HG02840 (cell line): ENCODE measurements at regions not wholly inside any gene's neighbourhood (a gene's known extent, or its start where the extent isn't known, plus 50 kb on each side); places are given as distances from the start of the nearest gene placed in this dataset.

ENCODE experiments used
- ATAC-seq: cut with Tn5 transposase; IDR thresholded peaks from one replicate; pipeline ENCODE4 v1.9.1; 2021; ENCODE audit warnings: mild to moderate bottlenecking, moderate library complexity, moderate number of reproducible peaks; ENCODE audit not compliant: unreplicated experiment, low FRiP score

DNA sequence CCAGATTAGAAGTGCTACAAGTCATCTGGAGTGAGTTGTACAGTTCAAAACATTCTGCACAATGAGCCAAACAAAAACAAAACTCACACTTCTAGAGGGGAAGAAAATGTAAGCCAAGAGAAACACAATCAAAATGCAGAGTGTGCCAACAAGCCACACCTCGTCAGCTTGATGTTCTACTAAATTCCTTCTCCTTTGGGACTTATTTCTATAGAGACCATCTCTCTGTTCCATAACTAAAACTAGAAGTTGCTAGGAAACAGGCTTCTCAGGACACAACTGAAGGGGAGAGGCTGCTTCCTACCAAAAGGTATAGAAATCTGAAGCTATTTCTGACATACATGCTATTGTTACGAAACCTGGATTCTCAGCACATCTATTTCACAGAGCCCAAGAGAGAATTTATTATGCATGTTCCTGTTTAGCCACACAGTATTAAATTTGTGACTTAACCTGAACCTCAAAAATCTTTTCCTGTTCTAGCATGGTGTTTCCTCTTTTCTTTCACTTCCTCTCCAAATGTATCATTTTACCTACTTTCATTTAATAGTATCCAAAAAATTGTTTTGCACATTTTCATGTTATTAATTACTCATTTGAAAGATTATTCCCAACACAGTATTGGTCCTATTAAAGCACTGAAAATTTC is 211.4 kb upstream of the CCDC150 start:
- ATAC-seq = no peak

DNA sequence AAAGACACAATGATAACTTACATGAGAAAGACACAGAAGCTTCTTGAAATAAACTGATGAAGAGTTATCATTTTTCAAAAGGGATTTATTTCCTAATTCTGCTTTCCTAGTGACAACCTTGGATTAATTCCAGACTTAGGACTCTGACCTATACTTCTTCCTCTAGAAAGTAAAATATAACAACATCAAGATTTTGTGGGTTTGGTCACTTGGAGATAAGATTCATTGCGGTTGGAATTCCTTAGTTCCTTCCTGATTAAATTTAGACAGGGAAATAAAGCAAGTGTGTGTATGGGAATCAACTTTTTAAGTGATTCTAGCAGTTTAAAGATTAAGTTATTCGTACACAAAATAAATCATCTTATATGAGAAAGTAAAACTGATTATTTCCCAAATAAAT is 208.4 kb upstream of the CCDC150 start:
- ATAC-seq = no peak

DNA sequence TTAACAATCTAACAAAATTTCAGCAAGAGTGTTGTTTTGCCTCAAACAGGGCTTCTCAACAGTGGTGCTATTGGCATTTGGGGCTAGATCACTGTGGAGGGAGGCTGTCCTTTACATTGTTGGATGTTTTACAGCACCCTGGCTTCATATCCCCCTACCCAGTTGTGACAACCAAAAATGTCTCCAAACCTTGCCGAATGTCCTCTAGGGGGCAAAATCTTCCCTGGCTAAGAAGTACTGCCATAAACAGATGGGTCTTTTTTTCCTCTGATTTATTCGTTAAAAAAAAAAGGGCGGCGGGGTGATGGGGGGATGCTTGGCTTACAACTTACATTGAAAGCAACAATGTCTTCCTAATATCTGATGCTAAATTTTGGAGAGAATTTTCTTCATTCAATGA is 207.6 kb upstream of the CCDC150 start:
- no peak for ATAC-seq

DNA sequence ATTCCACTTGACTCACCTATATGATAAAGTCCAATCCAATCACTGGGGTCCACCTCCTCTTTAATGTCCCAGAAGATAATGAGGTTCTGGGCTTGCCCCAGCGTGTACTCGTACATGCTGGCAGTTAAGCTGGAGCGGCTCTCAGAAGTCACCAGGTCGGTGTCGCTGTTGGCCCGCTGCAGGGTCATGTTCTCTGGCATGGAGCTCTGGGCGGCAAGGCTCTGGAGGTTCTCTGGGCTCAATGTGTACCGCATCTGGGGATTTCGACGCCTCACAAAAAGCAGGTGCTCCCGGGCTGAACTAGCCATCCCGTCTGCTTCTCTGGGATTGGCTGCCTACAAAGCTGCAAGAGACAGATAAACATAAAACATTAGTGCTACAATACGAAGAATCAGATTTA is 206.4 kb upstream of the CCDC150 start:
- ATAC-seq = no peak

DNA sequence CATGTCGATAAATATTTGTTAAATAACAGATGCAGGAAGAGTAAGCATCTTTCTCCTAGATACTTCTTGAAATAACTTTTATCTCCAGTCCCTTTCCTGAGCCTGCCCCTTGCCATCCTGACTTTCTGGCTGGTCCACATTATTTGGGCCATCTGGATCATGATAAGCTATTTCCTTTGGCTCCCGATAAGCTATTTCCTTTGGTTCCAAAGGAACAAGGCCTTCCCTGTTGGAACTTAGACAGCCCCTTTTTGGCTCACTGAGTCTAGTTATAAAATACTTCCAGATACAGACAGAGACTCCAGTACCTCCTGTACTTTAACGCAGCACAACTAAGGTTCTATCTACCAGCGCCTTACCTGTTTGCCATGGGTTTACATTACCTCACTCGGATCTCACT is 205.3 kb upstream of the CCDC150 start:
- no peak for ATAC-seq

DNA sequence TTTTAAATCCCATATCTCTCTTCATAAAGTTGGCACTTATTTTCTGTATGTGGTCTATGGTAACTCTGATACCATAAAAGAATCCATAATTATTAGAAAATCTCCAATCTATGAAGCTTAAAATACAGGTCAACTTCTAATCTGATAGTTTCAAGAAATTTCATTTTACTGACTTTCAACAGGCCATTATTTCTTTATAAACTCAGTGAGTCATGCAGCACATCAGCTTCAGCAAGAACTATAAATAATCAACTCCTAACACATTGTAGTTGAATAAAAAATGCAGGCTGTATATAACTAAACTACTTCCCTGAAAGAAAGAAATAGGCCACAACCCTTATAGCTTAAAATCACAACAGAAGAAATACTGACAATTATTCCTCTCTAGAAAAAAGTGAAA is 204.3 kb upstream of the CCDC150 start:
- ATAC-seq = no peak

DNA sequence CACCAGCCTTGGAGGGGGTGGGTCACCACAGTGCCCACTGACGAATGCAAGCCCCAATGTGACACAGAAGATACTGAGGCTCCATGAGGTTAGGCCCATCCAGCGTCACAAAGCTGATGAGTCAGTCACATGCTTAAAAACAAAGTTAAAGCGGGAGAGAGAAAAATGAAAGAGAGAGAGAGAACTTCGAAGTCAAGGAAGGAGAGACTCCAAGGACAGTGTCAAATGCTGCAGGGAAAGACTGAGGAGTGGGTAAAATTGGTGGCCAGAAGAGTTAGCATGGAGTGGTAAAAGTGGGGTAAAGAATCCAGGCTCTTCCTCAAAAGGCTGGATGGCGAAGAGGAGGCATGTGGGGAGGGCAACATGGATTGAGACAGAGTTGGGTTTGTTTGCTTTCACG is 201.9 kb upstream of the CCDC150 start:
- no peak for ATAC-seq

DNA sequence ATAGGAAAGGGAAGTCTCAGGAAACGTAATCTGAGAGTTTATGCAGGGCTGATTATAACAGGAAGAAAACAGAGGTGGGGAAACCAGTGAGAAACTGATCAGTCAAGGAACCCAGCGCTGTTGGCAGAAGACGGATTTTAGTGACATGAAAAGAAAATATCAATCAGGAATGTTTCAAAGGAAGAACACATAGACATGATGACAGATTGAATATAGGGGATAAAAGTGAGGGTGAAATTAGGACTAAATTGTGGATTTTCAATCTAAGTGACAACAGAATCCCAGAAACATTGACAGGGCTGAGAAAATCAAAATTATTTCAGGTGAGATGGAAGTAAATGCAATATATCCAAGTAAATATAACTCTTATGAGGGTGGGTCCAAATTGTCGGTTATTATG is 199.8 kb upstream of the CCDC150 start:
- no peak for ATAC-seq

DNA sequence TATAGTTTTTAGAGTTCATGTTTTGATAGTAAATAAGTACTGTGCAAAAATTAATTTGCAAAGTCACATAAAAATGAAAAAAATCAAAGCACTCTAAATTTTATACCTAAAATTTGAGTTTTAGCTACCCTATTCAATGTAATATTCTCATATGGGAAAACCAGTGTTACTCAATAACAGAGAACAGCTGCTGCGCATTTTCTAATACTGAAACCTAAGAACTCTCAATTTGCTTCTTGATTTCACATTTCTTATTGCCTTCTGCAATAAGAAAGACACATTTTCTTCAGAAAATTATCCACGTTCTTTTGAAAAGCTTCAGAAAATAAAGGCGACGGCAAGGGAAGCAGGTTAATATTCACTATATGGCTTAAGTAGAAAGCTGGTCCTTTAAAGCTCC is 199.1 kb upstream of the CCDC150 start:
- no peak for ATAC-seq

DNA sequence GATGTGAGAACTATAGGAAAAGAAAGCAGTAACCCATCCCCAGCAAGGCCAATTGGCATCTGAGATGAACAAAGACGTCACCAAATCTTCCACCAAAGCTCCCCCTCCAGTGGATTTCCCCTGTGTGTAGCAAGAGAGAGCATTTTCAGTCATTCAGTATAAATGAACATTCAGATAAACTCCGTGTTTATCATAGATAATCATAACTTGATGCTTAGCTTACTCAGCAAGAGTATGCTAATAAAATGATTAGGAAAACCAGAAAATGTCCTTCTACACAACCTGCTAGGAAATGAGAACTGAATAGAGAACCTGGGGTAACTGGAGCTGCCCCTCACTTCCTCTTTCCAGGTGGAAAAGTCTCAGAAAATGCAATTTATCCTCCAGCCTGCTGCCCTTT is 198.0 kb upstream of the CCDC150 start:
- no peak for ATAC-seq

DNA sequence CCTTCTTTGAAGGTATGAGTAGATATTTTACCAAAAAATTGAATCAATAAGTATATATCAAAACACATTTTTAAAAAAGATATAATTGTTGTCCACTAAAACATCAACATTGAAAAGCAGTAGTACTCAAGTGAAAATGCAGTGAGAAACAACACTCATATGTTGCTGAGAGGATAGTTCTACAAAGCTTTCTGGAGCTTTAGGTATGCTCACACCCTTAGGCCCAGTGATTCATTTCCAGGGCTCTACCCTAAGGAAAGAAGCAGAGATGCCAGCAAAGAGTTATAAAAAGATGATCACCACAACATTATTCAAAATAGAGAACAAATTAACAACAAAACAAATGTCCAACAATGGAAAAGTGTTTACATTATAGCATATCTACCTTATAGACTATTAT is 197.3 kb upstream of the CCDC150 start:
- no peak for ATAC-seq

DNA sequence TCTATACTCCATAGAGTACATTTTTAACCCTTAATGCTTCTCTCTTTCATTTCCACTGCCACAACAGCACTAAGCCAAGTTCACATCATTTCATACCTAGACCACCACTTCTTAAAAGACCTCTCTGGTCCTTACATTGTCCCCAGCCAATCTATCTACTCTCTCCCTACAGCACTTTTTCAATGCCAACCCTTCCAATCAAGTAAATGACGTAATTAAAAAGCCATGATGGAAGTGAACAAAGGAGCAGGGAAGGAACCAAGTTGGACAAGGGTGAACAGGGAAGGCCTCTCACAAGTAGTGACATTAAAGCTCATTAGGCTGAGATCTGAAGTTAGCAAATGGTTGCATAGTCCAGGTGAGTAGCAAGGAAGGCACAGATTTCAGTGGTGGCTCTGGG is 195.1 kb upstream of the CCDC150 start:
- ATAC-seq = no peak

DNA sequence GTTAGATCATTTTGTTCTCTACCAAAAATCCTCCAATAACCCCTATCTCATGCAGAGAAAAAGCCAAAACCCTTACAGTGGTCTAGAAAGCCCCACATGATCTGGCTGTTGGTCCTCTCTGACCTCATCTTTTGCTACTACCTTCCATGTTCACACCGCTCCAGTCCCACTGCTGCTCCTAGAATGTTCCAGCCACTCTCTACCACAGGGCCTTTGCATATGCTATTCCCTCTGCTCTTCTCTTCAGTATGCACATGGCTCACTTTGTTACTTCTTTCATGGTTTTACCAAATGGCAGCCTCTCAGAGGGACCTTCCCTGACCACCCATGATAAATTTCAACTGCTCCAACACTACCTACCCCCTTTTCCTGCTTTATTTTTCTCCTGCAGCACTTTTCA is 193.5 kb upstream of the CCDC150 start:
- no peak for ATAC-seq

DNA sequence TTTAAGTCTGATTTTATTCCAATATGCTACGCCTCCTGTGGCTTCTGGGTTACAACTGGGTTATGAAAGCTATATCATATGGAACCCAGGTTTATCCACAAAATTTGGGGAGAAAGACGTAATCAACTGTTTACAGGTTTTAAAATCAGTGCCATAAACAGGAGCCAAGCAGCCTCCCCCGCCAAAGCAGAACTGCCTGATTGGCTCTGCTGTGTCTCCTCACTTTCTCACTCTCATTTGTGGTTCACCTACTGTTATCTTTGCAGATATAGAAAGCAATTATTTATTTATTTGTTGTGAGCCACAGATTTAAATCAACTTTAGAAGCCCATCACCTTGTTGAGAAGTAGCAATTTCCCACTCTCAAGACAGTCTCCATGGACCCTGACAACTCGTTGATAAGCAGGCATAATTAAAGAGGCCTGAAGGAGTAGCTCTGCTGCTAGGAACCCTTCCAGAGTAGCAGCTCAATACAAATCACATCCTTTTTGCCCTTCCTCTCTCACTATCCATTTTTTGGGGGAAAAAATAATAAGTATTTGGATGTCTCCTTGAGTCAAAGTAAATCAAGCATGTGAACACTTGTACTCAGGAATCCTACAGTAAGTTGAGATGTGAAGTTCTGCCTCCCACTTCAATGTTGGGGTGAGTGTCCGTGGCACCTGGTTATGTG is 191.0 kb upstream of the CCDC150 start:
- no peak for ATAC-seq

DNA sequence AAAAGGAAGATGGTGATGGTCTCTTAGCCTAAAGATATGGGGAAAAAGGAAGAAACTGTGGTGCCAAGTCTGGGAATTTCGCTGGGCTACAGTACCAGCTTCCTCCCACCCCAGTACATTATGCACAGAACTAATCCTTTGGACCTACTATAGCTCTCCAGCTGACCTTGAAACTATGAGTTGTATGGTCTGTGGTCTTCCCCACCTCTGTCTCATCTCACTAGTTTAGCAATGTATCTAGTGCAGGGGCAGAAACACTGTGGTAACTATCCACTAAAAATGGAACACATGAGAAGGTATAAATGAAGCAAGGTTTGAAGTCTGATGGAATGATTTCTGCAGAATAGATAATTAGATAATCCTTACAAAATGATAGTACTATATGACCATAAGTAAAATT is 190.4 kb upstream of the CCDC150 start:
- ATAC-seq = no peak

DNA sequence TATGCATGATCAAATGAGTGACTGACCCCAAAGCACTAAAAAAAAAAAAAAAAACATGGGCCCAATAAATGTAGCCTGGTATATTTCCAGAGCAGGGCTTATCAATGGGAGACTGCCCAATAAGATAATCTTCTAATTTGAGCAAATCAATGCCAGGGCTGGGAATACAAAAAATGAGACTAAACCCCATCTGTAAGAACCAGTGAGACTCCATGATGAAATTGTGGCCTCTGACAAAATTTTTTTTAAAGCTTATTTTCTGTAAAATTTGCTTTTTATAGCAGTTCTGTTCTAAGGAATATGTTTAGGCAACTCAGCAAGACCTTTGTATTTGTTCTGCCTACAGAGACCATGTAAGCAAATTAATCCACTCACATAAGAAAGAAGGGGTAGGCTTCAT is 186.8 kb upstream of the CCDC150 start:
- no peak for ATAC-seq

DNA sequence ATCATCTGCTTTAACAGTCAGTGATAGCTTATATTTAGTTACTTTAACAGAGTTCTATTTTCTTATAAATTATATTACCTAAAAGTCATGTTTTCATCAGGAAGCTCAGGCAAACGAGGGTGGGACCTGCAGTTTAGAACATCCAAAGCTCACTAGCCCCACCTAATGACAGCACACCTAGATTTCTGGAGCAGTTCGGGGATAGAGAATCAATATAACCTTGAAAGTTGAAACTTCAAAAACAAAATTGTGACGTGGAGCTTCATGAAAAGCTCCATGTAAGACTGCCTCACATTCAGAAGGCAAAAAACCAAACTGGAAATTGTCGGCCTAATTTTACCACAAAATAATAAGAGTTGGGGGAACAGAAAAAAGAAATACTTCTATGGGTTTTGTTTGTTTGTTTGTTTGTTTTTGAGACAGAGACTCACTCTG is 185.9 kb upstream of the CCDC150 start:
- ATAC-seq = no peak

DNA sequence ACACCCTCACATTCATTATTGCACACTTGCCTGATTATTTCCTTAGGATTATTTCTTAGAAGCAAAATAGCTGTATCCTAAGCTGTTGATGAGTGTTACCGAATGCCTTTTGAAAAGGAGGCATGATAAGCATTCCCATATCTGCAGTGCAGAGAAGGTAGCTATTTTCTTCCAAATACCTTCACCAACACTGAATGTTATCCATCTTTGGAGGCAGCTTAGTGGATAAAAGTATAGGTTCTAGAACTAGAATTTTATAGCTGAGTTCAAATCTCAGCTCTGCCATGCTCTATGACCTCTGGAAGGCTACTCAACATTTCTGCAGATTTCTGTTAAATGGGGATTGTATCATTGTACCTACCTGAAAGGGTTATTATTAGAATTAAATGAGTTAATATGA is 185.0 kb upstream of the CCDC150 start:
- ATAC-seq = no peak

DNA sequence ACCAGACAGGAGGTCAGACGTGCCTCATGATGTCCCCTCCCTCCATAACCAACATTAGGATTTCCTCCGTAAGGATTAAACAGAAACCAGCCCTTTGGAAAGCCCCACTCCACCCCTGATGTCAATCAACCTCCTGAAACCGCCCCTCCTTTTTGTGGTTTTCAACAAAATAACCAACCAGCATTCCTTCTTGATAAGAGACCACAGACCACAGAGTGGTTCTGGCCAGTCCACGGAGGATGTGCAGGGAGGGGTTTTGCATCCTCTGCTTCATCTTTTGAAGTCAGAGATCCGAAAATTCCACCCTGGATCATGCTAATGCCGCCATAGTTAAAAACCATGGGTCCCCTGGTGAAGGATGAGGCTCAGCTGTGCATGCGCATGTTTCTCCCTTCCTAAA is 180.0 kb upstream of the CCDC150 start:
- ATAC-seq = no peak

DNA sequence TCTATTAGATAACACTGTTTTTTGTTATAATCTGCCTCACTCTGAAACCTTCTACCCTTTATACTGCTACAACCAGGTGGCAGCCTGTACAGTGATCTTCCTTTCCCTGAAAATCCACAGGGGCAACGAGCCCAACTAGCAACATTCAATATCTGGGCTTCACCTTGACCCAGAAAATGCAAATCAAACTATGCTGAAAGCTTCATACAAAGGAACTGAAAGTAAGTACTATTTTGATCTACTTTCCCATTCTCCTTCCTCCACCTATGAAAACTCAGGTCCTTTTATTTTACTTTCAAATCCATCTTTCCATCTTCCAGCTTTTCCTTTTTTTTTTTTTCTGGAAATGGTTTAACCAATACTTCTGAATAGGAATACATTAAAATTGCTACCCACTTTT is 175.8 kb upstream of the CCDC150 start:
- no peak for ATAC-seq

DNA sequence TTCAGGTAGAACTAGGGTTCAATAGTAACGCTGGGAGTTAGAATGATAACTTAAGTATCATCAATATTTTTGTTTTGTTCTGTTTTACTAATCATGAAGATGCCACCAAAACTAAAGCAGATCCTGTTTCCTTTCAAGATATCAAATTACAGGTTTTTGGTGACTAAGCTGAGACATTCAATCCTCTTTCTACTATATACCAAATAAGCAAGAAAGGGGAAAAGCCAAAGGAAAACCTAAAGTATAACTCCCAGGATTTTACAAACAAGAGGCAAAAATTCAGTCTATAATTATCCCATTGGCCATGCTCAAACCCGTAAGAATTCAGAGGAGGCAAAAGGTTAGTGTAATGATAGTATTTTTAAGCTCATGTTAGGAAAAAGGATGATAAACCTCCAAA is 175.2 kb upstream of the CCDC150 start:
- no peak for ATAC-seq

DNA sequence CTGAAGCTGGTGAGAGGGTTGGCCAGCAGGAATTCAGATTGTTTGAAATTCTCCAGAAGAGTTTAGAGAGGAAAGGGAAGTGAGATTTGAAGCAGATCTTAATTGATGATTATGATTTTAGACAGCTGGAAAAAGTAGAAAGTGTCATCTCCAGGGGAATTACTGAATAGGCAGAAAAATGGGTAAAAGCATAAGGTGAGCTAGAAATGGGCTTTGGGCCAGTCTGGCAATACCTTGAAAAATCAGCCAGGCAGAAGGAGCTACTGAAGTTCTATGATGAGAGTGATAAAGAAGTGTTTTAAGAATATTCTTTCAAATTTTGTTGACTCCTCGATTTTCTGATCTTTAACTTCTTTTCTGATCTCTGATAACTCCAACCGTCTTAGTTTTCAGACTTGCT is 172.9 kb upstream of the CCDC150 start:
- no peak for ATAC-seq

DNA sequence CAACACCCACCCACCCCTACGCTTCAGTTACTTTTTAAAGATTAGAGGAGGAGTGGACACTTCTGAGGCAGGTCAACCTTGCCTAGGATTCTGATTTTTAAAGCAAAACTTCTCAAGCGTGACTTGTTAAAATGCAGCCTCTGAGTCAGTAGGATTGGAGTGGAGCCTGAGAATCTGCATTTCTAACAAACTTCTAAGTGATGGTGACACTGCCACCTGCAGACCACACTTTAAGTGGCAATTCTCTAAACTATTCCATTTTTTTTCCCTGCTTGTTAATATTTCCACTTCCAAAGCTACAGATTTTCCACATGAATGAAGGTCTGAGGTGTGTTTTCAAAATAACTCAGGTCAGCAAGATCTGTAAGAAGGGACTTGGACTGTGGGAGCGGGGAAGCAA is 171.1 kb upstream of the CCDC150 start:
- ATAC-seq = no peak
